Adipocyte (in vitro differentiated cells): ENCODE measurements at regions not wholly inside any gene's neighbourhood (a gene's known extent, or its start where the extent isn't known, plus 50 kb on each side); places are given as distances from the start of the nearest gene placed in this dataset.
"Not testable (repeated sequence)": the region's sequence is repeated elsewhere in the genome, so short reads cannot be mapped to it uniquely, and the experiment has no call there.

Source experiments
- DNase-seq: peaks from one replicate; pipeline ENCODE4 v3.0.0-alpha.2; 2015; ENCODE audit warnings: low read depth
- H3K27me3 ChIP-seq: replicated peaks from 2 replicates; pipeline ENCODE4 v1.7.0; 2013; ENCODE audit warnings: mild to moderate bottlenecking, low read length, moderate library complexity; ENCODE audit not compliant: control insufficient read depth, insufficient read depth
- H3K36me3 ChIP-seq: 2 replicates; pipeline ENCODE4 v1.7.0; 2013; ENCODE audit warnings: low read length, mild to moderate bottlenecking, moderate library complexity; ENCODE audit not compliant: control insufficient read depth, insufficient read depth, severe bottlenecking
- H3K4me1 ChIP-seq: 2 replicates; pipeline ENCODE4 v1.7.0; 2013; ENCODE audit warnings: mild to moderate bottlenecking, low read length, moderate library complexity; ENCODE audit not compliant: control insufficient read depth, insufficient read depth
- H3K4me3 ChIP-seq: 2 replicates; pipeline ENCODE4 v1.7.0; 2013; ENCODE audit warnings: mild to moderate bottlenecking, low read length, moderate library complexity
- H3K9ac ChIP-seq: 2 replicates; pipeline ENCODE4 v1.7.0; 2013; ENCODE audit warnings: mild to moderate bottlenecking, low read length, moderate library complexity
- H3K9me3 ChIP-seq: 2 replicates; pipeline ENCODE4 v1.7.0; 2013; ENCODE audit warnings: mild to moderate bottlenecking, low read length, moderate library complexity; ENCODE audit not compliant: control insufficient read depth

DNA sequence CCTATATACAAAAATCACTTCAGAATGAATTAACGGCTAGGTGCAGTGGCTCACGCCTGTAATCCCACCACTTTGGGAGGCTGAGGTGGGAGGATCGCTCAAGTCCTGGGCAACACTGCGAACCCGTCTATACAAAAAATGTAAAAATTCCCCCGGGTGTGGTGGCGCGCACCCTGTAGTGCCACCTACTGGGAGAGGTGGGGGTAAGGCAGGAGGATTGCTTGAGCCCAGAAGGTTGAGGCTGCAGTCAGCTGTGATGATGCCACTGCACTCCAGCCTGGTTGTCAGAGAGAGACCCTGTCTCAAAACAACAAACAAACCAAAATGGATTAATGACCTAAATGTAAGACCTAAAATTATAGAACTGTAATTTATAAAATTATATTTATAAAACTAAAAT, 236.2 kb downstream of the SPATA31A6 start:
- H3K9ac ChIP-seq, DNase-seq, H3K9me3 ChIP-seq, H3K4me3 ChIP-seq, H3K4me1 ChIP-seq, H3K36me3 ChIP-seq, H3K27me3 ChIP-seq: not testable (repeated sequence)

DNA sequence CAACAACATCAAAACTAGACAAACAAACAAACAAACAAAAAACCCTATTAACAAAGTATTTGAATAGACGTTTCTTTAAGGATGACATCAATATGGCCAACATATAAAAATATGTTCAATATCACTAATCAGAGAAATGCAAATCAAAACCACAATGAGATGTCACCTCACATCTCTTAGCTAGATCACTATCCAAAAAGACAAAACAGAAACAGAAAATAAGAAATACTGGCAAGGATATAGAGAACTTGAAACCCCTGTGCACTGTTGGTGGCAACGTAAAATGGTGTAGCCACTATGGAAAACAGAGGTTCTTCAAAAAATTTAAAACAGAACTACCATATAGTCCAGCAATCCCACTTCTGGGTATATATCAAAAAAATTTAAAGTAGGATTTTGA, 236.9 kb downstream of the SPATA31A6 start:
- not testable (repeated sequence) for H3K4me3 ChIP-seq

DNA sequence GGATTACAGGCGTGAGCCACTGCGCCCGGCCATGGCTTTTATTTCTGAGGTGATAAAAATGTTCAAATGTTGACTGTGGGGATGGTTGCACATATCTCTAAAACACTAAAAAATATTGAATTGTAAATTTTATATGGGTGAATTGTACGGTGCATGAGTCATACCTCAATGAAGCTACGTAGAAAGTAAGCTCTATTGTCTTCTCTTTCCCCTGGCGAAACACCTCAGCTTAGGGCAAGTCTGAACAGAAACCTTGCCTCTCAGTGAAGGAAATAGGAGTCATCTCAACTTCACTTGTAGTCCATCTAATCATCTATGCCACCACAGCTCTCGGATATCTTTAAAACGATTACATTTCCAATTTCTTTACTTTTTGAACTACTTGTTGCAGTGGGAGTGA, 238.2 kb downstream of the SPATA31A6 start:
- H3K36me3 ChIP-seq, H3K4me3 ChIP-seq, H3K27me3 ChIP-seq, H3K9me3 ChIP-seq, H3K4me1 ChIP-seq, DNase-seq, H3K9ac ChIP-seq: not testable (repeated sequence)

More for the DNA sequence above, 236.9 kb downstream of the SPATA31A6 start:
- H3K36me3 ChIP-seq, DNase-seq, H3K9me3 ChIP-seq, H3K27me3 ChIP-seq, H3K4me1 ChIP-seq, H3K9ac ChIP-seq: not testable (repeated sequence)

GRCh38 chr9:42430674-42431615, 247.5 kb downstream of the SPATA31A6 start:
- H3K4me3 ChIP-seq, H3K27me3 ChIP-seq, H3K9me3 ChIP-seq, H3K9ac ChIP-seq, H3K4me1 ChIP-seq, H3K36me3 ChIP-seq: not testable (repeated sequence)
- peak; percentile 7 for DNase-seq

- H3K27me3 ChIP-seq, H3K4me1 ChIP-seq, H3K9me3 ChIP-seq, H3K9ac ChIP-seq, H3K36me3 ChIP-seq, DNase-seq, H3K4me3 ChIP-seq: not testable (repeated sequence)
These were observed 248.2 kb downstream of the SPATA31A6 start for GRCh38 chr9:42431616-42432010.

- not testable (repeated sequence) for H3K9ac ChIP-seq, H3K27me3 ChIP-seq, H3K4me3 ChIP-seq, DNase-seq, H3K4me1 ChIP-seq, H3K36me3 ChIP-seq, H3K9me3 ChIP-seq
These were observed 251.6 kb downstream of the SPATA31A6 start for GRCh38 chr9:42434844-42435714.

- not testable (repeated sequence) for DNase-seq, H3K9me3 ChIP-seq, H3K36me3 ChIP-seq, H3K9ac ChIP-seq, H3K27me3 ChIP-seq, H3K4me3 ChIP-seq, H3K4me1 ChIP-seq
These were observed 252.4 kb downstream of the SPATA31A6 start for GRCh38 chr9:42435715-42436342.

DNA sequence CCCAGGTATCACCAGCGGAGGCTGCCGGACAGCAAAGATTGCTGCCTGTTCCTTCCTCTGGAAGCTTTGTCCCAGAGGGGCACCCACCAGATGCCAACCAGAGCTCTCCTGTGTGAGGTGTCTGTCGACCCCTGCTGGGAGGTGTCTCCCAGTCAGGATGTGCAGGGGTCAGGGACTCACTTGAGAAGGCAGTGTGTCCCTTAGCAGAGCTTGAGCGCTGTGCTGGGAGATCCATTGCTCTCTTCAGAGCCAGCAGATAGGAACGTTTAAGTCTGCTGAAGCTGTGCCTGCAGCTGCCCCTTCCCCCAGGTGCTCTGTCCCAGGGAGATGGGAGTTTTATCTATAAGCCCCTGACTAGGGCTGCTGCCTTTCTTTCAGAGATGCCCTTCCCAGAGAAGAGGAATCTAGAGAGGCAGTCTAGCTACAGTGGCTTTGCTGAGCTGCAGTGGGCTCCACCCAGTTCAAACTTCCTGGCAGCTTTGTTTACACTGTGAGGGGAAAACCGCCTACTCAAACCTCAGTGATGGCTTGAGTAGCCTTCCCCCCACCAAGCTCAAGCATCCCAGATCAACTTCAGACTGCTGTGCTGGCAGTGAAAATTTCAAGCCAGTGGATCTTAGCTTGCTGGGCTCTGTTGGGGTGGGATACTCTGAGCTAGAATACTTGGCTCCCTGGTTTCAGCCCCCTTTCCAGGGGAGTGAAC, 253.7 kb downstream of the SPATA31A6 start:
- H3K36me3 ChIP-seq, H3K27me3 ChIP-seq, H3K9me3 ChIP-seq, H3K4me3 ChIP-seq, H3K9ac ChIP-seq, H3K4me1 ChIP-seq, DNase-seq: not testable (repeated sequence)

- not testable (repeated sequence) for H3K4me1 ChIP-seq, H3K4me3 ChIP-seq, H3K9me3 ChIP-seq, H3K27me3 ChIP-seq, H3K36me3 ChIP-seq, DNase-seq, H3K9ac ChIP-seq
These were observed 259.2 kb downstream of the SPATA31A6 start for GRCh38 chr9:42442680-42443079.

DNA sequence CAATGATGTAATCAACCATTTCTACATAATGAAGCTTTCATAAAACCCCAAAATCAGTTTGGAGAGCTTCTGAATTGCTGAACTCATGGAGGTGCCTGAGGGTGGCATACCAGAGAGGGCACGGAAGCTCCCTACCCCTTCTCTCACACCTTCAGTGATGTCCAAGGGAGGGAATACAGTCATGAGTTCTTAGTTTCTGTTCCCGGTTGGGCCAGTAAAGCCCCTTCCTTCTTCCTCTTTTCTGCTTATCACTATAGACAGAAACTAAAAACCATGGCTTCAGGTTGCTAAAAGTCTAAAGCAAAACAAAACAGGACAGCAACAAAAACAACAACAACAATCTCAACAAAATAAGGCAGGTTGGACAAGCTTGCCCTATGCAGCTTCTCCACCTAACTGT, 260.0 kb downstream of the SPATA31A6 start:
- H3K4me1 ChIP-seq, H3K27me3 ChIP-seq, H3K4me3 ChIP-seq, H3K36me3 ChIP-seq, DNase-seq, H3K9me3 ChIP-seq, H3K9ac ChIP-seq: not testable (repeated sequence)

- H3K9ac ChIP-seq, H3K4me3 ChIP-seq, H3K9me3 ChIP-seq, H3K27me3 ChIP-seq, H3K4me1 ChIP-seq, H3K36me3 ChIP-seq, DNase-seq: not testable (repeated sequence)
These were observed 278.0 kb downstream of the SPATA31A6 start for GRCh38 chr9:42461436-42461835.
